ENCODE measurements at regions not wholly inside any gene's neighbourhood (a gene's known extent, or its start where the extent isn't known, plus 50 kb on each side); places are given as distances from the start of the nearest gene placed in this dataset.

GRCh38 chr21:28826569-28826968, 166.1 kb downstream of the LTN1 start:
- Histone ChIP-seq H3K9ac (ENCODE audit: control insufficient read depth, extremely low read depth, insufficient read depth, low read length) (no peak overlapping the region), H3K36me3 (ENCODE audit: control insufficient read depth in 2 of 2, extremely low read depth in 1 of 2, insufficient read depth in 2 of 2, low read length in 2 of 2) (no peaks in the 10 kb centered on the region), H3K27ac (ENCODE audit: control insufficient read depth, insufficient read depth, low read length) (no peak overlapping the region), H4K20me1 (ENCODE audit: control insufficient read depth, extremely low read depth, insufficient read depth, low read length) (no peaks in the 10 kb centered on the region), H3K4me2 (ENCODE audit: control insufficient read depth, extremely low read depth, insufficient read depth, low read depth, low read length) (no peak overlapping the region), H3K9me3 (ENCODE audit: control insufficient read depth, low read depth, low read length) (no peaks in the 10 kb centered on the region), H3K4me3 (ENCODE audit: control insufficient read depth in 2 of 3, extremely low read depth in 1 of 3, insufficient read depth in 2 of 3, low read depth in 1 of 3, low read length in 3 of 3) (no peak overlapping the region), H3K4me1 (ENCODE audit: control insufficient read depth, extremely low read depth, insufficient read depth, low read length) (no peaks in the 10 kb centered on the region), H3K9me1 (ENCODE audit: control insufficient read depth, extremely low read depth, insufficient read depth, low read length) (no peaks in the 10 kb centered on the region), H3K79me2 (ENCODE audit: control insufficient read depth, insufficient read depth, low read length) (no peaks in the 10 kb centered on the region), H2AFZ (ENCODE audit: control insufficient read depth, low read length) (no peak overlapping the region), H3K27me3 (ENCODE audit: control insufficient read depth, extremely low read depth, insufficient read depth, low read length) (no peaks in the 10 kb centered on the region)
- no peak for FAIRE-seq
- dilution Hi-C loops (cut with MboI; ENCODE audit: extremely low pct_ligation_motif_present, low sequenced_read_pairs) = no loop called here
- DNase-seq (ENCODE audit: low read depth, low spot score) = no peak
- TF ChIP-seq EZH2 (IDR thresholded peaks at IDR 0.05; ENCODE audit: low read length) (no peak), CTCF (optimal IDR thresholded peaks at IDR 0.05 in 1 of 3, IDR thresholded peaks at IDR 0.05 in 1 of 3, conservative IDR thresholded peaks at IDR 0.05 in 1 of 3; ENCODE audit: extremely low read depth in 1 of 3, insufficient read depth in 2 of 3, low read length in 3 of 3) (no peak)

- DNase-seq (ENCODE audit: low read depth, low spot score) (no peak), FAIRE-seq (no peak)
- no peak overlapping the region for H3K4me2 ChIP-seq (ENCODE audit: control insufficient read depth, extremely low read depth, insufficient read depth, low read depth, low read length)
- H3K79me2 ChIP-seq (ENCODE audit: control insufficient read depth, insufficient read depth, low read length) = no peaks in the 10 kb centered on the region
- no peak for TF ChIP-seq EZH2 (IDR thresholded peaks at IDR 0.05; ENCODE audit: low read length)
- TF ChIP-seq CTCF (optimal IDR thresholded peaks at IDR 0.05 in 1 of 3, IDR thresholded peaks at IDR 0.05 in 1 of 3, conservative IDR thresholded peaks at IDR 0.05 in 1 of 3; ENCODE audit: extremely low read depth in 1 of 3, insufficient read depth in 2 of 3, low read length in 3 of 3) = no peak
- H3K27ac ChIP-seq (ENCODE audit: control insufficient read depth, insufficient read depth, low read length) = no peak overlapping the region
- H3K9ac ChIP-seq (ENCODE audit: control insufficient read depth, extremely low read depth, insufficient read depth, low read length) = no peak overlapping the region
- H3K4me3 ChIP-seq (ENCODE audit: control insufficient read depth in 2 of 3, extremely low read depth in 1 of 3, insufficient read depth in 2 of 3, low read depth in 1 of 3, low read length in 3 of 3) = no peak overlapping the region
- no peaks in the 10 kb centered on the region for H3K9me3 ChIP-seq (ENCODE audit: control insufficient read depth, low read depth, low read length)
- no peak overlapping the region for H2AFZ ChIP-seq (ENCODE audit: control insufficient read depth, low read length)
- dilution Hi-C loops (cut with MboI; ENCODE audit: extremely low pct_ligation_motif_present, low sequenced_read_pairs) = no loop called here
- H3K4me1 ChIP-seq (ENCODE audit: control insufficient read depth, extremely low read depth, insufficient read depth, low read length) = no peaks in the 10 kb centered on the region
- no peaks in the 10 kb centered on the region for H3K9me1 ChIP-seq (ENCODE audit: control insufficient read depth, extremely low read depth, insufficient read depth, low read length)
- no peaks in the 10 kb centered on the region for H3K36me3 ChIP-seq (ENCODE audit: control insufficient read depth in 2 of 2, extremely low read depth in 1 of 2, insufficient read depth in 2 of 2, low read length in 2 of 2)
- H4K20me1 ChIP-seq (ENCODE audit: control insufficient read depth, extremely low read depth, insufficient read depth, low read length) = no peaks in the 10 kb centered on the region
- no peaks in the 10 kb centered on the region for H3K27me3 ChIP-seq (ENCODE audit: control insufficient read depth, extremely low read depth, insufficient read depth, low read length)
Measured at GRCh38 chr21:28826021-28826420, 166.7 kb downstream of the LTN1 start.
